ENCODE measurements at regions not wholly inside any gene's neighbourhood (a gene's known extent, or its start where the extent isn't known, plus 50 kb on each side); places are given as distances from the start of the nearest gene placed in this dataset.

- TF ChIP-seq SIN3A (IDR thresholded peaks at IDR 0.05; ENCODE audit: borderline replicate concordance, insufficient read depth, low read depth, low read length): no peak
- TF ChIP-seq REST (IDR thresholded peaks at IDR 0.05; ENCODE audit: insufficient read depth in 1 of 2, low read depth in 2 of 2, low read length in 1 of 2): no peak
- no peak for TF ChIP-seq POLR2AphosphoS5 (IDR thresholded peaks at IDR 0.05; ENCODE audit: low read depth, low read length)
- TF ChIP-seq TCF7L2 (IDR thresholded peaks at IDR 0.05; ENCODE audit: low read depth, low read length): no peak
- TF ChIP-seq CTCF (IDR thresholded peaks at IDR 0.05): no peak
- in situ Hi-C loops (cut with HindIII; ENCODE audit: low pct_unique_long_range_greater_than_20kb, low sequenced_read_pairs): no loop called here
- no peak for ATAC-seq
- H3K4me3 ChIP-seq (ENCODE audit: low read depth in 2 of 2, low read length in 2 of 2): no peak overlapping the region
- no peaks in the 10 kb centered on the region for H3K9me3 ChIP-seq (ENCODE audit: control insufficient read depth, insufficient read depth, low read depth, low read length)
- ChIA-PET CTCF (no interaction called here), POLR2A (no interaction called here)
- no peak for DNase-seq (ENCODE audit: low read depth, low spot score)
- H3K27me3 ChIP-seq (ENCODE audit: control insufficient read depth, insufficient read depth, low read length): no peaks in the 10 kb centered on the region
- no TSS peak for BruUV-seq (replicated peaks)
- no peaks in the 10 kb centered on the region for H3K36me3 ChIP-seq (ENCODE audit: control insufficient read depth, insufficient read depth, low read length)
- H3K27ac ChIP-seq (ENCODE audit: low read length): no peak overlapping the region
- no peaks in the 10 kb centered on the region for H3K4me1 ChIP-seq (ENCODE audit: control insufficient read depth, insufficient read depth, low read length)
- intact Hi-C loops (cut with micrococcal nuclease; ENCODE audit: unreplicated experiment): no loop called here
Measured at GRCh38 chr2:22126978-22127377, 1003.2 kb downstream of the TDRD15 start.

GRCh38 chr2:22134421-22134820 is 1010.7 kb downstream of the TDRD15 start:
- Histone ChIP-seq H3K9me3 (ENCODE audit: control insufficient read depth, insufficient read depth, low read depth, low read length) (0 out of 2 replicates have a peak, but pooled peaks cover 2% of the 10 kb centered on the region), H3K36me3 (ENCODE audit: control insufficient read depth, insufficient read depth, low read length) (no peaks in the 10 kb centered on the region), H3K4me3 (ENCODE audit: low read depth in 2 of 2, low read length in 2 of 2) (no peak overlapping the region), H3K27me3 (ENCODE audit: control insufficient read depth, insufficient read depth, low read length) (no peaks in the 10 kb centered on the region), H3K4me1 (ENCODE audit: control insufficient read depth, insufficient read depth, low read length) (no peaks in the 10 kb centered on the region), H3K27ac (ENCODE audit: low read length) (no peak overlapping the region)
- no TSS peak for BruUV-seq (replicated peaks)
- ChIA-PET CTCF (no interaction called here), POLR2A (no interaction called here)
- no peak for TF ChIP-seq REST (IDR thresholded peaks at IDR 0.05; ENCODE audit: insufficient read depth in 1 of 2, low read depth in 2 of 2, low read length in 1 of 2)
- TF ChIP-seq SIN3A (IDR thresholded peaks at IDR 0.05; ENCODE audit: borderline replicate concordance, insufficient read depth, low read depth, low read length): no peak
- intact Hi-C loops (cut with micrococcal nuclease; ENCODE audit: unreplicated experiment) (no loop called here), in situ Hi-C loops (cut with HindIII; ENCODE audit: low pct_unique_long_range_greater_than_20kb, low sequenced_read_pairs) (no loop called here)
- DNase-seq (ENCODE audit: low read depth, low spot score): no peak
- no peak for ATAC-seq

All from Panc1 (cell line).